Osteoblast (primary cell): ENCODE measurements at regions not wholly inside any gene's neighbourhood (a gene's known extent, or its start where the extent isn't known, plus 50 kb on each side); places are given as distances from the start of the nearest gene placed in this dataset.

Experiments used
- DNase-seq: peaks from one replicate; pipeline ENCODE4 v3.0.0; 2011; ENCODE audit warnings: low spot score, mixed read lengths; ENCODE audit not compliant: insufficient read length; ENCODE audit errors: missing footprints
- H2AFZ ChIP-seq: 2 replicates; pipeline ENCODE4 v1.6.0; 2011; ENCODE audit warnings: mild to moderate bottlenecking, low read length
- H3K27ac ChIP-seq: 2 replicates; pipeline ENCODE4 v1.5.1; 2011; ENCODE audit warnings: mild to moderate bottlenecking, low read depth, low read length, moderate library complexity
- H3K27me3 ChIP-seq: 2 replicates; pipeline ENCODE4 v1.6.0; 2012; ENCODE audit warnings: mild to moderate bottlenecking, control low read depth, inconsistent platforms, low read length, moderate library complexity; ENCODE audit not compliant: insufficient read depth
- H3K36me3 ChIP-seq: 2 replicates; pipeline ENCODE4 v1.5.1; 2011; ENCODE audit warnings: mild to moderate bottlenecking, low read length, control low read depth, moderate library complexity; ENCODE audit not compliant: insufficient read depth
- H3K4me1 ChIP-seq: 2 replicates; pipeline ENCODE4 v1.5.1; 2011; ENCODE audit warnings: mild to moderate bottlenecking, low read length, control low read depth, moderate library complexity; ENCODE audit not compliant: insufficient read depth
- H3K4me2 ChIP-seq: 2 replicates; pipeline ENCODE4 v1.6.0; 2011; ENCODE audit warnings: mild to moderate bottlenecking, low read length; ENCODE audit not compliant: insufficient read depth
- H3K4me3 ChIP-seq: fragments of 200-600 bp; sonication (generic); 3 replicates; pipeline ENCODE4 v1.5.1; 2012; ENCODE audit warnings: mild to moderate bottlenecking, low read length, inconsistent platforms; ENCODE audit not compliant: insufficient read depth
- H3K79me2 ChIP-seq: 2 replicates; pipeline ENCODE4 v1.6.0; 2012; ENCODE audit warnings: mild to moderate bottlenecking, low read length, control low read depth, inconsistent platforms; ENCODE audit not compliant: insufficient read depth
- H3K9me3 ChIP-seq: 2 replicates; pipeline ENCODE4 v1.5.1; 2011; ENCODE audit warnings: low read depth, low read length, control low read depth
- H4K20me1 ChIP-seq: 2 replicates; pipeline ENCODE4 v1.6.0; 2012; ENCODE audit warnings: mild to moderate bottlenecking, low read length, control low read depth; ENCODE audit not compliant: insufficient read depth
- TF ChIP-seq, protein P1 (sequence below): IDR thresholded peaks from 2 replicates; pipeline ENCODE4 v1.5.1; 2011; ENCODE audit warnings: mild to moderate bottlenecking, low read depth, low read length, moderate library complexity; ENCODE audit errors: extremely low read depth

DNA sequence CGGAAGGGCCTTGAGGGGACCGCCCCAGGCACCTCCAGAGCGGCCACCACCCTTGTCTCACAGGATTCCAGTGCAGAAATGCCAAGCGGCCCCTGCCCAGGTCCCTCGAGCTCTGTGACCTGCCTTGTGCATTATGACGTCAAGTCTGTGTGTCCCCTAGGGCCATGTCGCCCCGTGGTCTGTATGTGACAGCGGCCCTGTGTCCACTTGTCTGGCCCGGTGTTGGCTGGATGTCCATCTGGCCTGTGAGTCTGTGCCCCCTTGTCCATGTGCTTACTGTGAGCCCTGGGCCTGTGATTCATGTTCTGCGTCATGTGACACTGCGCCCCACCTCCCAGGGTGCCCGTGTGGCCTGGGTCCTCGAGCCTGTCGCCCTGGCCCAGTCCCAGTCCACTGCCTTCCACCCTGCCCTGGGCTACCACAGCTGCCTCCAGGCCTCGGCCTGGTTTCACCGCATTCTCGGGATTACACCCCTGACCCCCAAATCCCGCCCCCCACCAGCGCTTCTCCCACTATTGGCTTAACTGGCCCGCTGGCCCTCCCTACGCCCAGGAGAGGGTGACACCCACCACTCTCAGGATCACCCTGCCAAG, 66.6 kb upstream of the ZNF722 start:
- no peaks in the 10 kb centered on the region for H3K4me1 ChIP-seq
- no peaks in the 10 kb centered on the region for H3K36me3 ChIP-seq
- no peaks in the 10 kb centered on the region for H3K79me2 ChIP-seq
- H3K4me2 ChIP-seq = no peak overlapping the region
- H2AFZ ChIP-seq = no peak overlapping the region
- no peaks in the 10 kb centered on the region for H3K9me3 ChIP-seq
- H3K4me3 ChIP-seq = no peak overlapping the region
- H3K27me3 ChIP-seq = no peaks in the 10 kb centered on the region
- no peaks in the 10 kb centered on the region for H4K20me1 ChIP-seq
- TF ChIP-seq, protein P1, sequence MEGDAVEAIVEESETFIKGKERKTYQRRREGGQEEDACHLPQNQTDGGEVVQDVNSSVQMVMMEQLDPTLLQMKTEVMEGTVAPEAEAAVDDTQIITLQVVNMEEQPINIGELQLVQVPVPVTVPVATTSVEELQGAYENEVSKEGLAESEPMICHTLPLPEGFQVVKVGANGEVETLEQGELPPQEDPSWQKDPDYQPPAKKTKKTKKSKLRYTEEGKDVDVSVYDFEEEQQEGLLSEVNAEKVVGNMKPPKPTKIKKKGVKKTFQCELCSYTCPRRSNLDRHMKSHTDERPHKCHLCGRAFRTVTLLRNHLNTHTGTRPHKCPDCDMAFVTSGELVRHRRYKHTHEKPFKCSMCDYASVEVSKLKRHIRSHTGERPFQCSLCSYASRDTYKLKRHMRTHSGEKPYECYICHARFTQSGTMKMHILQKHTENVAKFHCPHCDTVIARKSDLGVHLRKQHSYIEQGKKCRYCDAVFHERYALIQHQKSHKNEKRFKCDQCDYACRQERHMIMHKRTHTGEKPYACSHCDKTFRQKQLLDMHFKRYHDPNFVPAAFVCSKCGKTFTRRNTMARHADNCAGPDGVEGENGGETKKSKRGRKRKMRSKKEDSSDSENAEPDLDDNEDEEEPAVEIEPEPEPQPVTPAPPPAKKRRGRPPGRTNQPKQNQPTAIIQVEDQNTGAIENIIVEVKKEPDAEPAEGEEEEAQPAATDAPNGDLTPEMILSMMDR = no peak
- H3K27ac ChIP-seq = no peak overlapping the region
- DNase-seq = no peak
